ENCODE measurements at regions not wholly inside any gene's neighbourhood (a gene's known extent, or its start where the extent isn't known, plus 50 kb on each side); places are given as distances from the start of the nearest gene placed in this dataset.

DNA sequence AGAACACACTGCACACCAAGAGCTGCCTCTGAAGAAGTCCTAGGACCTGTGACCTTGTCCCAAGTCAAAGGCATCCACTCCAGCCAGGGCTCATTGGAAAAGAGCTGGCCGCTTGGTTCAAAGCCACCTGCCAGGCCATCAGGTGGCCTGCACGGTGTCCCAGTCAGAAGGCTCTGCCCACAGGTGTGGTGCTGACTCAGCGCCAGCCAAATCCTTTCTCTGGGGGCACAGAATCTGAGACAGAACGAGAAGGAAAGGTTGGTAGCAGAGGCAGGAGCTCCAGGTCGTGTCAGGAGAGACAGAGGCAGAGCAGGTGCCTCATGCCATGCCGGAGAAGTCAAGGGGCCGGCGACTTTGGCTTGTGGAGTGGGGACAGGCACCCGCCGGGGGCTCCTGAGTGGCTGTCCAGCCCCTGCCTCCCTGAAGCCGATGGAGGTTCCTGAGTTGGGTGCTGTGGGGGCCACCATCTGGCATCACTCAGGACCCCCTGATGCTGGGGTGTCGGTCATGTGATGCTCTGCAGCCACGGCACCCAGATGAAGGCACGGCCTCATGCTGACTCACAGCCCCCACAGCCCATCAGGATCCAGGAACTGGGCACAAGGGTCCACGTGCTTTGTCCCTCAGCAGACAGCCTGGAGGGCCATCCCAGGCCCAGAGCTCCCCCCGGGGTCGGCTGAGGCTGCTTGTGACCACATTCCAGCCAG is 128.1 kb upstream of the FOXF1 start:
- H3K36me3 ChIP-seq (ENCODE audit: insufficient read depth, low read length): no peaks in the 10 kb centered on the region
- no peak overlapping the region for H3K9ac ChIP-seq (ENCODE audit: low read depth, low read length)
- no peaks in the 10 kb centered on the region for H3K9me3 ChIP-seq (ENCODE audit: control insufficient read depth, insufficient read depth, low read length)
- H3K4me1 ChIP-seq (ENCODE audit: insufficient read depth, low read length): peaks cover 6% of the 10 kb centered on the region; the same call in 1 of the 2 replicates

GRCh38 chr16:86382774-86383407 is 127.4 kb upstream of the FOXF1 start:
- Histone ChIP-seq H3K36me3 (ENCODE audit: insufficient read depth, low read length) (no peaks in the 10 kb centered on the region), H3K4me1 (ENCODE audit: insufficient read depth, low read length) (peaks cover 6% of the 10 kb centered on the region; the same call in 1 of the 2 replicates), H3K9ac (ENCODE audit: low read depth, low read length) (no peak overlapping the region), H3K9me3 (ENCODE audit: control insufficient read depth, insufficient read depth, low read length) (no peaks in the 10 kb centered on the region)

GRCh38 chr16:86383488-86384262 is 126.7 kb upstream of the FOXF1 start:
- Histone ChIP-seq H3K9me3 (ENCODE audit: control insufficient read depth, insufficient read depth, low read length) (no peaks in the 10 kb centered on the region), H3K9ac (ENCODE audit: low read depth, low read length) (no peak overlapping the region), H3K36me3 (ENCODE audit: insufficient read depth, low read length) (no peaks in the 10 kb centered on the region), H3K4me1 (ENCODE audit: insufficient read depth, low read length) (peaks cover 6% of the 10 kb centered on the region; the same call in 1 of the 2 replicates)

- no peak overlapping the region for H3K9ac ChIP-seq (ENCODE audit: low read depth, low read length)
- peaks cover 6% of the 10 kb centered on the region; the same call in 1 of the 2 replicates for H3K4me1 ChIP-seq (ENCODE audit: insufficient read depth, low read length)
Observed at GRCh38 chr16:86384263-86384649, 126.1 kb upstream of the FOXF1 start.

DNA sequence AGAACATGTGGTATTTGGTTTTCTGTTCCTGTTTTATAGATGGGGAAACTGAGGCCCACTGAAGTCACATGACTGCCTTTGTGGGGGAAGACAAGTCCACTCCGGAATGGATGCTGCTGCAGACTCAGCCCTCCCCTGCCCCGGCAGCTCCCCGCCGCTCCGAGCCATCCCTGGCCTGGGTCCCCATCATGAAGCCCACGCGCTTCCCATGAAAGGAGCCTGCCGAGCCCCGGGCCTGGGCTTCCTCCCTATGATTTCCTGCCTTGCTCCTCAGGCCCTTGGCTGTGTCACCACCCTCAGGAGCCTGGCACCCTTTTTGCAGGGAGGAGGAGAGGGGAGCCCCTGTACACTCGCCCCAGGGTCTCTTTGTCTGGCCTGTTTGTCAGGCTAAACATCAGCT is 125.3 kb upstream of the FOXF1 start:
- Histone ChIP-seq H3K9me3 (ENCODE audit: control insufficient read depth, insufficient read depth, low read length) (no peaks in the 10 kb centered on the region), H3K9ac (ENCODE audit: low read depth, low read length) (no peak overlapping the region), H3K4me1 (ENCODE audit: insufficient read depth, low read length) (peaks cover 6% of the 10 kb centered on the region; the same call in 1 of the 2 replicates), H3K36me3 (ENCODE audit: insufficient read depth, low read length) (no peaks in the 10 kb centered on the region)

More at GRCh38 chr16:86384263-86384649, 126.1 kb upstream of the FOXF1 start:
- no peaks in the 10 kb centered on the region for H3K36me3 ChIP-seq (ENCODE audit: insufficient read depth, low read length)
- H3K9me3 ChIP-seq (ENCODE audit: control insufficient read depth, insufficient read depth, low read length): no peaks in the 10 kb centered on the region

DNA sequence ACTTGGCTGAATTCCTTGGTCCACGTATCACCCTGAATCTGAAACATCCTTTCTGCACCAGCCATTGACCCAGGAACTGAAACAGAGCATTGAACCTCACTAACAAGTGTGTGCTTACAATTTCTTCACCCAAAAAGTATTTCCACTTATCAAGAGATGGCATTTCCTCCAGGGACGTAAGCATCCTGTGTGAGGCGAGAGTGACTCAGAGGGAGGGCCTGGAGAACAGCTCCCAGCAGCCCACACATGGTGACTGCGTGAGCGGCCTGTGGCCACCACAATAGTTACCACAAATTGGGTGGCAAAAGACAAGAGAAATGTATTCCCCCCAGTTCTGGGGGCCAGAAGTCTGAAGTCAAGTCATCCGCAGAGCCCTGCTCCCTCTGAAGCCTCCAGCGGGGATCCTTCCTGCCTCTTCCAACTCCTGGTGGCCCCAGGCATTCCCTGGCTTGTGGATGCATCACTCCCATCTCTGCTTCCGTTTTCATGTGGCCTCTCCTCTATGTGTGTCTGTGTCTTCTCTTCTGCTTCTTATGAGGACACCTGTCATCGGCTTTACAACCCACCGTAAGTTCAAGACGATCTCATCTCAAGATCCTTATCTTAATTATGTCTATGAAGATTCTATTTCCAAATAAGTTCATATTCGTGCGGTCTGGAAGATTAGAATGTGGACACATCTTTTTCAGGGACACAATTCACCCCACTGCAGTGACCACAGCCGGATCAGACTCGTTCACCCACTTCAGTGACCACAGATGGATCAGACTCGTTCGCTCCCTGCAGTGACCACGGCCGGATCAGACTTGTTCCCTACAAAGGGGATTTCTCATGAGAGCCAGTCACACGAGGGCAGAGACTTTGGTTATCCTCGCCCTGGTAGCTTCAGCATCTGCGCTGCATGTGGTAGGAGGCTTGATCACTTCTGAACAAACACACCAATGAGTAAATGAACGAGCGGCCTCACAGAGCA is 122.6 kb upstream of the FOXF1 start:
- Histone ChIP-seq H3K4me1 (ENCODE audit: insufficient read depth, low read length) (no peaks in the 10 kb centered on the region; the same call in 1 of the 2 replicates), H3K9ac (ENCODE audit: low read depth, low read length) (no peak overlapping the region), H3K9me3 (ENCODE audit: control insufficient read depth, insufficient read depth, low read length) (no peaks in the 10 kb centered on the region), H3K36me3 (ENCODE audit: insufficient read depth, low read length) (no peaks in the 10 kb centered on the region)

DNA sequence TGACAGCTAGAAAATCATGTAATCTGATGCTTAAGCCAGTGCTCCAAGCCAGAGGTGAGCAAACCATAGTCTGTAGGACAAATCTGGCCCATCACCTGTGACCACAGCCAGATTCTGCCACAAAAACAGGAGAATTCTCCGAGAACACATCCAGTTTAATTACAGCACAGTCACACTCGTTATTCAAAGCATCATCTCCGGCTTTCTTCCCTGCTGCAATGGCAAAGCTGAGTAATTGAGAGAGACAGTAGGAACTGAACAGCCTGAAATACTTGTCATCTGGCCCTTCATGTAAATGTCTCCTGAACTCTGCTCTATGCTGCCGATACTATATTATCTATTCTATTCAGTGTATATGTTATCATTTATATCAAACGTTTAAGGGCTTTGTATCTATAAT is 121.4 kb upstream of the FOXF1 start:
- no peaks in the 10 kb centered on the region for H3K9me3 ChIP-seq (ENCODE audit: control insufficient read depth, insufficient read depth, low read length)
- H3K4me1 ChIP-seq (ENCODE audit: insufficient read depth, low read length): no peaks in the 10 kb centered on the region; the same call in 1 of the 2 replicates

DNA sequence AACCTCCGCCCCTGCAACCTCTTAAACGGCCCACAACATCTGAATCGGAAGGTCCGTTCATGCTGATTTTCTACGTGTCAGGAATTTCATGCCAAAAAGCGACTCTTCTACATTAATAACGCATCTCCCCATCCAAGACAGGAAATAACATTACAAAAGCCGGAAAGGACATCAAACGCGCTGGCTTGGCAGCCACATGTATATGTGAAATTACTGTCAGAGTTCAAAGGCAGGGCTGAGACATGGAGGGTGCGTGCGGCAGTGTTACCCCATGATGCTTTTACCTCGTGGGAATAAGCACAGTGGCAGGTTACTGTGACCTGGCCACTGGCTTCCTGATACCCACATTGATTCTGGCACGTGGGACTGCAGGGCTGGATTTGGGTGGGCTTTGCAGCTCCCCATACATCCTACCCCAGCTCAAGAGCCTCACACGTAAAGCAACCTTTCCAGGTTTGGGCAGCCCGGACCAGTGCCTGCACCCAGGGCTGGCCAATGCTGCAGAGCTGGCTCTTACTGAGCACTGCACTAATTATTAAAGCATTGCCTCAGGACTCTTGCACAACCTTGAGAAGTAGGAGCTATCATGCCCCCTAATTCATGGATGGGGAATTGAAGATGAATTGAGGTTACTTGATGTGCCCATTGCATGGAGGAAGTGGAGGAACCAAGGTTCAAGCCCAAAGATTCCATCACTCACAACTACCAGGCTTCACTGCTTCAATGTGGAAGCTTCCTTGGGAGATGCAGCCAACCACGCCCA is 120.6 kb upstream of the FOXF1 start:
- Histone ChIP-seq H3K9me3 (ENCODE audit: control insufficient read depth, insufficient read depth, low read length) (no peaks in the 10 kb centered on the region), H3K36me3 (ENCODE audit: insufficient read depth, low read length) (no peaks in the 10 kb centered on the region), H3K4me1 (ENCODE audit: insufficient read depth, low read length) (no peaks in the 10 kb centered on the region; the same call in 1 of the 2 replicates), H3K9ac (ENCODE audit: low read depth, low read length) (no peak overlapping the region)

More for the DNA sequence above, 121.4 kb upstream of the FOXF1 start:
- Histone ChIP-seq H3K36me3 (ENCODE audit: insufficient read depth, low read length) (no peaks in the 10 kb centered on the region), H3K9ac (ENCODE audit: low read depth, low read length) (no peak overlapping the region)

DNA sequence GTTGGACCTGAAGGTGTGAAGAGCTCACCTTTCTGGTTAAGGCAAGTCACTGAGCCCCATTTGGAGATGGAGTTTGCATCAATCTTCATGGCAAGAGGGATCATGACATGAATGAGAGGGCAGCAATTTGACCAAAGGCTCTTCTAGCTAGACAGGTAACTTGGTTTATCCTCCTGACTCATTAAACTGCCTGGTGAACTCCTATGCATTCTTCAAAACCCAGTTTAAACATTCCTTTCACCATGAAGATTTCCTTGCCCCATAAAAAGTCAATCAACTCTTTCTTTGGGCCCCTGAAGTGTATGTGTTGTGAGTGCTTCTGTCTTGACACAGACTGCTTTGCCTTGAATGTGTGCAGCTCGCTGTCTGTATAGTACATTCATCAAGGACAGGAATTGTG is 120.0 kb upstream of the FOXF1 start:
- no peaks in the 10 kb centered on the region for H3K36me3 ChIP-seq (ENCODE audit: insufficient read depth, low read length)
- no peaks in the 10 kb centered on the region for H3K9me3 ChIP-seq (ENCODE audit: control insufficient read depth, insufficient read depth, low read length)
- H3K9ac ChIP-seq (ENCODE audit: low read depth, low read length): no peak overlapping the region
- no peaks in the 10 kb centered on the region; the same call in 1 of the 2 replicates for H3K4me1 ChIP-seq (ENCODE audit: insufficient read depth, low read length)

- Histone ChIP-seq H3K4me1 (ENCODE audit: insufficient read depth, low read length) (peaks cover 4% of the 10 kb centered on the region; the same call in 1 of the 2 replicates), H3K9ac (ENCODE audit: low read depth, low read length) (no peak overlapping the region), H3K9me3 (ENCODE audit: control insufficient read depth, insufficient read depth, low read length) (no peaks in the 10 kb centered on the region), H3K36me3 (ENCODE audit: insufficient read depth, low read length) (no peaks in the 10 kb centered on the region)
Observed at GRCh38 chr16:86391486-86391885, 118.8 kb upstream of the FOXF1 start.

GRCh38 chr16:86391984-86392383 is 118.3 kb upstream of the FOXF1 start:
- Histone ChIP-seq H3K36me3 (ENCODE audit: insufficient read depth, low read length) (no peaks in the 10 kb centered on the region), H3K9ac (ENCODE audit: low read depth, low read length) (no peak overlapping the region), H3K9me3 (ENCODE audit: control insufficient read depth, insufficient read depth, low read length) (no peaks in the 10 kb centered on the region), H3K4me1 (ENCODE audit: insufficient read depth, low read length) (peaks cover 9% of the 10 kb centered on the region; the same call in 1 of the 2 replicates)

DNA sequence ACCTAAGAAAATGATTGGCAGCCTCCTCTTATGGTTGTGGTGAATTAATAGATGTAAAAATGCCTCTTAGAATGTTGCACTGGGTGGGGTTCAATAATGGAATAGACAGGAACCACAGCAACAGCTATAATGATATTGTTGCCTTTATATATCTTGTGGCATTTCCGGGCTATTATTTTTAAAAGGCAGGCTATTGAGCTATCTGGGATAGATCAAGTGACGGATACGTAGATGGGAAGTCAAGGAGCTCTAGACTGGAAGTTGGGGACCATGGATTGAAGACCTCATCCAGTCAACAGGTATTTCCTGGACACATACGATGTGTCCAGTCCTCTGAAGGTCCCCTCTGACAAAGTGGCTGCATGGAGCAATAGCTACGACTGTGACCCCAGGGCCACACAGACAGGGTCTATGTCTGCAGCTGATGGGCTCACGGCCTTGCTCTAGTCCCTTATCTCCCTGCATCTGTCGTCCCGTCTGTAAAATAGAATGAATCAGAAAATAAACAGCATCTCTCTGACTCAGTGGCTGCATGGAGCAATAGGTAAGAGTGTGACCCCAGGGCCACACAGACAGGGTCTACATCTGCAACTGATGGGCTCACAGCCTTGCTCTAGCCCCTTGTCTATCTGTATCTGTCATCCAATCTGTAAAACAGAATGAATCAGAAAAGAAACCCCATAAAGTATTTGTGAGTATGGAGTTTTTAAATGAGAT is 117.7 kb upstream of the FOXF1 start:
- Histone ChIP-seq H3K9ac (ENCODE audit: low read depth, low read length) (no peak overlapping the region), H3K36me3 (ENCODE audit: insufficient read depth, low read length) (no peaks in the 10 kb centered on the region), H3K4me1 (ENCODE audit: insufficient read depth, low read length) (peaks cover 12% of the 10 kb centered on the region; the same call in 1 of the 2 replicates), H3K9me3 (ENCODE audit: control insufficient read depth, insufficient read depth, low read length) (no peaks in the 10 kb centered on the region)

All from ES-I3 (cell line).